ENCODE measurements at regions not wholly inside any gene's neighbourhood (a gene's known extent, or its start where the extent isn't known, plus 50 kb on each side); places are given as distances from the start of the nearest gene placed in this dataset.
"Not testable (repeated sequence)": the region's sequence is repeated elsewhere in the genome, so short reads cannot be mapped to it uniquely, and the experiment has no call there.

- intact Hi-C loops (cut with micrococcal nuclease) = no loop called here
Measured at GRCh38 chr1:200496937-200497336, 87.1 kb upstream of the ZNF281 start.

DNA sequence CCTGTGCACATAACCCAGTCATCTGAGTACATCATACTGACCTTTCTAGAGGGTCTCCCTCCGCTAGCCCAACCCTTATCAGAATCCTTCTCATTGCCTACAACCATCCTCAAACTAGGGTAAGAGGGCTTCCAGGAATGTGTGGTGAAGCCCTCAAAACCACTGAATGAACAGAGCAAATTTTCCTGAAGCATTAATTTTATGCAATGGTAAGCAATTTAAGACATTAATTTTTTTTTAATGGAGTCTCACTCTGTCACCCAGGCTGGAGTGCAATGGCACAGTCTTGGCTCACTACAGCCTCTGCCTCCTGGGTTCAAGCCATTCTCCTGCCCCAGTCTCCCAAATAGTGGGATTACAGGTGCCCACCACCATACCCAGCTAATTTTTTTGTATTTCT, 86.1 kb upstream of the ZNF281 start:
- intact Hi-C loops (cut with micrococcal nuclease) = no loop called here

- intact Hi-C loops (cut with micrococcal nuclease) = no loop called here
Measured at GRCh38 chr1:200493344-200493743, 83.5 kb upstream of the ZNF281 start.

GRCh38 chr1:200491103-200491502, 81.3 kb upstream of the ZNF281 start:
- intact Hi-C loops (cut with micrococcal nuclease) = no loop called here

DNA sequence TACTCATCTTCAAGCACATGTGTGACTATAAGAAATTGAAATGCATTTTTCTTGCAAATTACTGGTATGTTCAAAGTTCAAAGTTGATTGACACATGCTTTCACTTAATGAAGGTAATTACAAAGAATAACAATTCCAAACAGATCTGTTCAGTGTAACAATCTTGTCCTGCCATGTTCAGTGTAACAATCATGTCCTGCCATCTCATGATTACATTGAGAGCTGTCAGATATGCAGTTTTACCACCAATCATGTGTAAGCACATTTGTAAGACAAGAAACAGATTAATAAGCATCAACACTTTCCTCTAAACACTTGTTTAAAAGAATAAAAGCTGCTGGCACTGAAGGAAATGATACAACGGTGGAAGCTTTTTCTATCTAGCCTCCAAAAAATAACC, 80.3 kb upstream of the ZNF281 start:
- intact Hi-C loops (cut with micrococcal nuclease) = no loop called here

GRCh38 chr1:200488375-200489165, 78.7 kb upstream of the ZNF281 start:
- intact Hi-C loops (cut with micrococcal nuclease) = loop anchor here (1.0 to 5.0 kb wide), 4 partner anchors 186 to 804 kb away; no protein-coding TSS in a partner anchor

- intact Hi-C loops (cut with micrococcal nuclease) = loop anchor here (1.0 to 5.0 kb wide), 4 partner anchors 185 to 803 kb away; no protein-coding TSS in a partner anchor
Measured at GRCh38 chr1:200487650-200488049, 77.8 kb upstream of the ZNF281 start.

GRCh38 chr1:200486634-200487033, 76.8 kb upstream of the ZNF281 start:
- intact Hi-C loops (cut with micrococcal nuclease) = loop anchor here (5.0 kb wide), 1 partner anchor 184 kb away; no protein-coding TSS in a partner anchor

GRCh38 chr1:200484438-200484946, 74.7 kb upstream of the ZNF281 start:
- intact Hi-C loops (cut with micrococcal nuclease) = not testable (repeated sequence)

- intact Hi-C loops (cut with micrococcal nuclease) = loop anchor here (2.0 kb wide), 1 partner anchor 73 kb away; the partner anchor contains the start of gene ZNF281
Measured at GRCh38 chr1:200483491-200484143, 73.8 kb upstream of the ZNF281 start.

DNA sequence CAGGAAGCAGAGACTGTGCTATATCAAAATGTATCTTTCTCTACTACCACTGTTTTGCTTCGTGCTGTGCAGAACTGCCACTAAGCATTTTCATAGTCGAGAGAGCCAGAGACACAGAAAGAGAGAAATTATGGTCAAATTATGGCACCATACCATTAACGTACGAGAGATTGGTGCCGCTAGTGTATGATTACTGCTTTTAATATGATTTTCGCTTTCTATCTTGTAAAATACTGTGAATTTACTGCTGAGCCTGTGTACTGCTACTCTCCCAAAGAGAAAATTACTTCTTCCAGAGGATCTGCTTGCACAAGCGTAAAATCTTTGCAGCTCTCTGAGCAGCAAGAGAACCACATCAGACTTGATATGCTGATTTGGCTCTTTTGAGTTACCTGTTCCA, 71.1 kb upstream of the ZNF281 start:
- intact Hi-C loops (cut with micrococcal nuclease) = no loop called here

DNA sequence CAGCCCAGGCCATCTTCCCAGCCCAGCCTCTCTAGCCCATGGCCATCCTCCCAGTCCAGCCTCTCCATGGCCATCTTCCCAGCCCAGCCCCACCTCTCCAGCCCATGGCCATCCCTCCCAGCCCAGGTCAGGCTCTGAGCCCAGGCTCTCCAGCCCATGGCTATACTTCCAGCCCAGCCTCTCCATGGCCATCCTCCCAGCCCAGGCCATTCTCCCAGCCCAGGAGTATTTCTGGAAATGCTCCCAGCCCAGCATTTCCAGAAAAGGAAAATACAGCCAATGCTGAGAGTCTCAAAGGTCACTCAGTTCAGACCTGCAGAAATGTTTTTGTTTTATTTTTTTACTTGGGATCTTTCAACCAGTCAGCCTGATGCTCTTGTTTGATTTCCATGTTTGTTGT, 70.0 kb upstream of the ZNF281 start:
- intact Hi-C loops (cut with micrococcal nuclease) = no loop called here

DNA sequence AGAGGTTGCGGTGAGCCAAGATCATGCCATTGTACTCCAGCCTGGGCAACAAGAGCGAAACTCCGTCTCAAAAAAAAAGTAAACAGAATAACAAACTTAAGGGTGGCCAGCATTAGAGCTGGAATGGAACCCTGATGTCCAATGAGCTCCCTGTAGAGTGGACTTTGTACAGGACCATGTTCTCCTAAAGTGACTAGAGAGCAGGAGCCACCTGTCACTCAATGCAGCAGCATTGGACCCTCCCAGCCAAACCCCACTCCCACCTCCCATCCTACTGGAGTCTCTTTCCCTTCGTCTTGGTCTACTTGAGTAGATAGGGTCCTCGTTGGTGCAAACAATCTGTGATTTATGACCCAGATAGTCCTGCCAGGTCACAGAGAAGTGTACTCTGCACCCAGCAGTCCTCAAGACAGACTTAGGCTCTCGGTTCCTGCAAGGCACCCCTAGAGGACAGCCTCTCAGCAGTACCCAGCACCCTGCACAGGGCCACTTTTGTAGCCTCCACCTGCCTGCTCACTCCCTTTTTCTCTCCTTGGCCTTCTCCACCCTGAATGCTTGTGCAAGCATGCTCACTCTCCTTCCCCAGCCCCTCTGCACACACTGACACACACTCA, 69.2 kb upstream of the ZNF281 start:
- intact Hi-C loops (cut with micrococcal nuclease) = no loop called here

DNA sequence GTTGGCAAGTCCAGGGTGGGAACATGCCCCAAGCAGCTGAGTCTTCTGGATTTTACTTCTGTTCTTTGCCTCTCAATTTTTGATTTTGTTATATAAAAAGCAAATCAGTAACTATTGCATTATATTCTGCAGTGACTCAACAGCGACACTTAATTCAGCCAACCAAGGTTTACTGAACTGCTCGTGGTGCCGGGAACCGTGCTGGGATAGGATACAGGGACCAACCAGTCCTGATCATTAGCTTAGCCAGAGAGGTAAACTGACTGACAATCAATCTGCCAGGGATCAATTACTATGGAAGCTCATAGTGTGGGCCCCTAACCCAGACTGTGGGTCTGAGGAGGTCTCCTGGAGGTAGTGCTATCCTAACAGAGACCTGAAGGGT, 68.4 kb upstream of the ZNF281 start:
- intact Hi-C loops (cut with micrococcal nuclease) = no loop called here

DNA sequence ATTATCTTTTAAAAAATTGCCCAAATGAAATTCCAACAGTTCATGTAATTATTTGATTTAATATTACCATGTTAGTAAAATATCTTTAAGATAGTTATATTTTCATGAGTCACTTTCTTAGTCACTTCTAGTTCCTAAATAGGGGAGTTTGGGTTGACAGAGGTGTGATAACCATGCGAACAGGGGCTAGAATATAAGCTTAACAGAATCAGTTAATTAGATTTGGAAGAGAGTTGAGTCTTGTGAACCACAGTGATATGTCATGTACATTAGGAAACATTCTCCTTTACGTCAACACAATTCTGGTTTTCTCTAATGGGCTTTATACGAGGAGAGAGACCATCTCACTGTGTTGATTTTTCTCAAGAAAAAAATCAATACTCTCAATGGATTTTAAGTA, 64.8 kb upstream of the ZNF281 start:
- intact Hi-C loops (cut with micrococcal nuclease) = loop anchor here (5.0 kb wide), 1 partner anchor 122 kb away; no protein-coding TSS in a partner anchor

DNA sequence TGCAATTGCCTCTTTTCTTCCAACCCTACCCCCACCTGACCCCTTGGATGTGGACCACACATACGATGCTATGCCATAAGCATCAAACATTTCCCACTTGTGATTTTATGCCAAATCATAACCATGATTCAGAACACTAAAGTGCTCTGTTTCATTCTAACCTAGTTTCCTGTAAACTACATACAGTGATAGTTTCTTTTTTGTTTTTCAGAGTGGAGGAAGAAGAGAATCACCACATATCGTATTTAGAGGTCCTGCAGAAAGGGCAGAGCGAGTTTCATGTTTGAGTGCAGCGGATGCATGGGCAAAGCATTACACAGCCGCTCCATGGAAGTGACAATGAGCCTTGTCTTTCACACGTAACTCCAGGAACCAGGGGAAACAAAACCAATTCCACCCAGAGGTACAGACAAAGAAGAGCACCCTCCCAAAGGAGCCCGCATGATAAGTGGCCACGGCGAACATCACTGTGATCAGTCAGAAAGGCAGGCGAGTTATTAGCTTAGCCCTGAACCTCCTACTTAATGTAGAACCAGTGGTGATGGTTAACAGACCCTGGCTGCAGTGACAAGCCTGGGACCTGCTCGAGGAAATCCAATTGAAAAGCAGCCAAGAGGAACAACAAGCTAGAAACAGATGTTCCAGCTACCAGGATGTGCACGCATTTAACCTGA, 64.0 kb upstream of the ZNF281 start:
- intact Hi-C loops (cut with micrococcal nuclease) = loop anchor here (2.0 to 5.0 kb wide), 2 partner anchors 25 to 122 kb away; no protein-coding TSS in a partner anchor

GRCh38 chr1:200471739-200472138, 61.9 kb upstream of the ZNF281 start:
- intact Hi-C loops (cut with micrococcal nuclease) = loop anchor here (2.0 to 5.0 kb wide), 2 partner anchors 23 to 119 kb away; no protein-coding TSS in a partner anchor

DNA sequence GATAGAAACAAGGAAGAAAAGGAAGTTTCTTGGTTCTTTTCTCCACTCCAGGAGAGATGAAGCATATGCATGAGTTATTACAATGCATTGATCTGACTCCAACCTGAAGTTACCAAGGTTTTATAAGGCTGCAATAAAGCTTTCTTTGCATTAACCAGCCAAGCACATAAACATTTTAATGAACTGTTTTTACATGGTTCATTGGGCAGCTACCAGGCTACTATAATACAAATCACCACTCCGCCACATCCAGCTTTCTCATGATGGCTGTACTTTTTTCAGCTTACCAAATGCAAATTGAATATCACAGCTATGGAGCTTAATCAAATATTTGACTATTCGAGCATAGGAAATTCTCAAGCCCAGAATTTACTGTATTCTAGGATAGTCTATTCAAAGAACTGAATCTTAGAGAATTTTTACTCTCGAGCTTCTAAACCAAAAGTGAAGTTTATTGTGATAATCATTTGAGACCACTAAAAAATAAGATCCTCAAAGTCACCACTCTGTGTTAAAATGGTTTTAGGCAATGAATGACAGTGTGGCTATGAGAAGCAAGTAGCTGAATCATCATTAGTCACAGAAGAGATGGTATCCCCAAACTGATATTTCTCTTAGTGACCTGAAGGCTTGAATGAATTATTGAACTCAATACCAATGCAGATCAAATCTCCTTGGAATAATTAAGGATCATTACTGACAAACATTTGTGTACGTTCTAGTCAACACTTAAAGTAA, 58.6 kb upstream of the ZNF281 start:
- intact Hi-C loops (cut with micrococcal nuclease) = no loop called here

DNA sequence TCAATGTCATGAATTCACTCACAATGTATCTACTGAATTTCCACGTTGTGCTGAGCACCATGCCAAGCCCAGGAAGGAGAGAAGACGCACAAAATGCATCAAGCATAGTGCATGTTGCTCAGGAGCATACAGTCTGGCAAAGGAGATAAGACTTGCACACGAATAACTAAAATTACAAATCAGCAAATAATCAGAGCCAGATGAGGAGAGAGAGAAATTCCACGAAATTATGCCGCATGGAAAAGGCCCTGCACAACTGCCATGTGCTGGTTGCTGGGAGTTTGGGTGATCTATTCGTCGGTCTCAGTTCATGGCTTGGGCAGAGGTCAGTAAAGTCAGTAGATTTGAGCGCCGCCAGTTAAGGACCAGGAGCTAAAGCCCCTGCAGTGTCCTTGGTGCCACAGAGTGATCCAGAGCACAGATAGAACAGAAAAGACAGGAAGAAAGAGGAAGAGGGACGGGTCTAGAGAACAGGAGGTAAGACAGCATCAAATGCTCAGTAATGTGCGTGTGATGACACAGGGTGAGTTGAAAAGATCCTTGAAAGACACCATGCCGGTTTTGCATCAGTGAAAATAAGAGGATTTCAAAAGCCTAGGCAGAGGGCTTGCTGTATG, 55.1 kb upstream of the ZNF281 start:
- intact Hi-C loops (cut with micrococcal nuclease) = no loop called here
